SK-N-SH (cell line): ENCODE measurements at regions not wholly inside any gene's neighbourhood (a gene's known extent, or its start where the extent isn't known, plus 50 kb on each side); places are given as distances from the start of the nearest gene placed in this dataset.

Experiments
- CTCF ChIA-PET: fragments of 300-600, 350-600 bp; formaldehyde crosslinking; extraction: SDS; loops from one replicate; lab custom pipeline; 2021; lab: Yijun Ruan, JAX
- POLR2A ChIA-PET: fragments of 350-600 bp; sonication (Branson Sonifier 250); formaldehyde crosslinking; extraction: SDS; loops from one replicate; lab custom pipeline; 2020; ENCODE audit warnings: antibody characterized with exemption, inconsistent platforms; lab: Yijun Ruan, JAX
- DNase-seq: peaks from one replicate; pipeline ENCODE4 v3.0.0; 2012
- H2AFZ ChIP-seq: fragments of 200-600 bp; sonication (generic); 2 replicates; pipeline ENCODE4 v1.8.1; 2016; ENCODE audit warnings: antibody characterized with exemption, mild to moderate bottlenecking, low read depth
- H3F3A ChIP-seq: fragments of 200-600 bp; sonication (generic); replicated peaks from 2 replicates; pipeline ENCODE3; 2016; ENCODE audit warnings: antibody characterized with exemption, mild to moderate bottlenecking; ENCODE audit not compliant: insufficient read depth
- H3K27ac ChIP-seq, 2 experiments: fragments of 200-500 bp in 1 of 2; fragments of 200-600 bp in 1 of 2; sonication (Bioruptor generic) in 1 of 2; sonication (generic), shearing (Covaris generic) in 1 of 2; 2 replicates each; pipeline versions ENCODE4 v1.5.1 to v1.6.1; 2014 to 2016; ENCODE audit warnings: low read depth in 2 of 2, inconsistent platforms in 1 of 2, low read length in 1 of 2, mild to moderate bottlenecking in 1 of 2, mixed read lengths in 1 of 2
- H3K27me3 ChIP-seq: fragments of 200-600 bp; sonication (generic), shearing (Covaris generic); 2 replicates; pipeline ENCODE4 v1.6.1; 2016; ENCODE audit warnings: mixed run types; ENCODE audit not compliant: insufficient read depth
- H3K36me3 ChIP-seq, 2 experiments: fragments of 200-500 bp in 1 of 2; fragments of 200-600 bp in 1 of 2; sonication (Bioruptor generic) in 1 of 2; sonication (generic) in 1 of 2; replicated peaks in 1 of 2; 2 replicates each; pipeline versions ENCODE3 to v1.5.1; 2014 to 2016; ENCODE audit warnings: low read length in 1 of 2, mild to moderate bottlenecking in 1 of 2; ENCODE audit not compliant: insufficient read depth in 2 of 2, control insufficient read depth in 1 of 2
- H3K4me1 ChIP-seq, 2 experiments: fragments of 200-500 bp in 1 of 2; fragments of 200-600 bp in 1 of 2; sonication (Bioruptor generic) in 1 of 2; sonication (generic), shearing (Covaris generic) in 1 of 2; 2 replicates each; pipeline versions ENCODE4 v1.5.1 to v1.6.1; 2014 to 2016; ENCODE audit warnings: low read depth in 1 of 2, low read length in 1 of 2, mixed run types in 1 of 2; ENCODE audit not compliant: insufficient read depth in 2 of 2, control insufficient read depth in 1 of 2
- H3K4me2 ChIP-seq: fragments of 200-600 bp; sonication (generic), shearing (Covaris generic); 2 replicates; pipeline ENCODE4 v1.6.1; 2017; ENCODE audit warnings: mixed run types
- H3K4me3 ChIP-seq, 2 experiments: fragments of 200-500 bp in 1 of 2; fragments of 200-600 bp in 1 of 2; sonication (Bioruptor generic) in 1 of 2; sonication (generic), shearing (Covaris generic) in 1 of 2; 2 replicates each; pipeline versions ENCODE4 v1.5.1 to v1.8.1; 2014 to 2016; ENCODE audit warnings: low read depth in 2 of 2, inconsistent platforms in 1 of 2, low read length in 1 of 2, mild to moderate bottlenecking in 1 of 2, mixed read lengths in 1 of 2, moderate library complexity in 1 of 2
- H3K79me2 ChIP-seq: fragments of 200-600 bp; sonication (generic); 2 replicates; pipeline ENCODE4 v1.8.1; 2017; ENCODE audit warnings: mild to moderate bottlenecking; ENCODE audit not compliant: insufficient read depth
- H3K9ac ChIP-seq: fragments of 200-600 bp; sonication (generic); 2 replicates; pipeline ENCODE4 v1.6.1; 2017; ENCODE audit warnings: mixed run types
- H3K9me2 ChIP-seq: fragments of 200-600 bp; sonication (generic); 2 replicates; pipeline ENCODE4 v1.6.1; 2017; ENCODE audit warnings: mixed run types
- H3K9me3 ChIP-seq: fragments of 200-600 bp; sonication (generic); 2 replicates; pipeline ENCODE4 v1.6.1; 2017; ENCODE audit warnings: mixed run types, mild to moderate bottlenecking, moderate library complexity
- H4K20me1 ChIP-seq: fragments of 200-600 bp; sonication (generic); 2 replicates; pipeline ENCODE4 v1.6.1; 2017; ENCODE audit warnings: mild to moderate bottlenecking, mixed run types; ENCODE audit not compliant: insufficient read depth
- ELF1 ChIP-seq: IDR thresholded peaks from 2 replicates; pipeline ENCODE4 v1.4.0; 2012
- EP300 ChIP-seq, 2 experiments: IDR thresholded peaks; 2 replicates each; pipeline versions ENCODE4 v1.4.0 to v1.6.1; 2012; ENCODE audit warnings: borderline replicate concordance in 1 of 2, low read depth in 1 of 2, low read length in 1 of 2
- FOSL2 ChIP-seq: IDR thresholded peaks from 2 replicates; pipeline ENCODE4 v1.4.0; 2012; ENCODE audit warnings: low read depth, mild to moderate bottlenecking, moderate library complexity, borderline replicate concordance
- FOXM1 ChIP-seq: IDR thresholded peaks from 2 replicates; pipeline ENCODE4 v1.4.0; 2012; ENCODE audit warnings: low read depth, mild to moderate bottlenecking
- GABPA ChIP-seq: IDR thresholded peaks from 2 replicates; pipeline ENCODE4 v1.4.0; 2012; ENCODE audit warnings: low read depth, mild to moderate bottlenecking
- RAD21 ChIP-seq: IDR thresholded peaks from 2 replicates; pipeline ENCODE4 v1.6.1; 2012; ENCODE audit warnings: mild to moderate bottlenecking, low read length
- RCOR1 ChIP-seq: fragments of 150-350 bp; IDR thresholded peaks from 2 replicates; pipeline ENCODE4 v1.6.1; 2017; ENCODE audit warnings: antibody characterized with exemption, low read length
- RXRA ChIP-seq: IDR thresholded peaks from 2 replicates; pipeline ENCODE4 v1.4.0; 2012; ENCODE audit warnings: low read depth, mild to moderate bottlenecking, borderline replicate concordance
- SIN3A ChIP-seq: IDR thresholded peaks from 2 replicates; pipeline ENCODE4 v1.6.1; 2012; ENCODE audit warnings: low read depth, mild to moderate bottlenecking, low read length, moderate library complexity, borderline replicate concordance
- TCF12 ChIP-seq: IDR thresholded peaks from 2 replicates; pipeline ENCODE4 v1.4.0; 2012
- TEAD4 ChIP-seq: IDR thresholded peaks from 2 replicates; pipeline ENCODE4 v1.4.0; 2012; ENCODE audit warnings: mild to moderate bottlenecking, borderline replicate concordance; ENCODE audit not compliant: insufficient read depth
- YY1 ChIP-seq: IDR thresholded peaks from 2 replicates; pipeline ENCODE4 v1.4.0; 2012; ENCODE audit warnings: low read depth, mild to moderate bottlenecking
- TF ChIP-seq, protein P1 (sequence below): IDR thresholded peaks from 2 replicates; pipeline ENCODE4 v1.6.1; 2012; ENCODE audit warnings: mild to moderate bottlenecking, low read depth, low read length, moderate library complexity
- TF ChIP-seq, protein P2 (sequence below): IDR thresholded peaks from 2 replicates; pipeline ENCODE4 v1.4.0; 2012; ENCODE audit warnings: low read depth, borderline replicate concordance
- TF ChIP-seq, protein P3 (sequence below): fragments of 150-350 bp; IDR thresholded peaks from 2 replicates; pipeline ENCODE4 v1.6.1; 2016; ENCODE audit warnings: mild to moderate bottlenecking, low read depth, low read length
- TF ChIP-seq, protein P4 (sequence below): fragments of 200-600 bp; sonication (generic); IDR thresholded peaks from 2 replicates; pipeline ENCODE4 v1.6.1; 2017; ENCODE audit warnings: antibody characterized with exemption, mild to moderate bottlenecking, moderate library complexity
- TF ChIP-seq, protein P5 (sequence below): IDR thresholded peaks from 2 replicates; pipeline ENCODE4; 2012

DNA sequence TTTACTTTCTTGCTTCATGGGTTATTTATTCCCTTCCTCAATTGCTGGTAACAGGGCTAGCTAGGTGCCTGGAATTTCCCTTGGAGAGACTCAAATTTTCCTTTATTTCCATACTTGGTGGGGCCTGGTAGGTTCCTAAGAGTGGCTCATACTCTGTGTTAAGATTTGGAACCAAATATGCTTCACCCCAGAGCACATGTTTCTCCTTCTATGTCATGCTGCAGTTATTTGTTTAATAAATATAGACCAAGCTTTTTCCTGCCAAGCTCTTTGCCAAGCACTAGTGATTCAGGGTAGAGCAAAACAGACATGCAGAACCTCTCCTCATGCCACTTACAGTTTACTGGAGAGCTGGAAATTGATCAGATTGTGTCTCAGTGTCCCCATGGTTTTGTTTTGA, 290.3 kb upstream of the SGCD start:
- POLR2A ChIA-PET: no interaction called here
- no peaks in the 10 kb centered on the region for H4K20me1 ChIP-seq
- TF ChIP-seq RXRA (no peak), GABPA (no peak), FOXM1 (no peak), ELF1 (no peak), TCF12 (no peak), TEAD4 (no peak), RAD21 (no peak), YY1 (no peak), FOSL2 (no peak), SIN3A (no peak), RCOR1 (no peak), EP300 (IDR thresholded peaks at IDR 0.05; ENCODE audit: borderline replicate concordance in 1 of 2, low read depth in 1 of 2, low read length in 1 of 2) (no peak)
- TF ChIP-seq, protein P1, sequence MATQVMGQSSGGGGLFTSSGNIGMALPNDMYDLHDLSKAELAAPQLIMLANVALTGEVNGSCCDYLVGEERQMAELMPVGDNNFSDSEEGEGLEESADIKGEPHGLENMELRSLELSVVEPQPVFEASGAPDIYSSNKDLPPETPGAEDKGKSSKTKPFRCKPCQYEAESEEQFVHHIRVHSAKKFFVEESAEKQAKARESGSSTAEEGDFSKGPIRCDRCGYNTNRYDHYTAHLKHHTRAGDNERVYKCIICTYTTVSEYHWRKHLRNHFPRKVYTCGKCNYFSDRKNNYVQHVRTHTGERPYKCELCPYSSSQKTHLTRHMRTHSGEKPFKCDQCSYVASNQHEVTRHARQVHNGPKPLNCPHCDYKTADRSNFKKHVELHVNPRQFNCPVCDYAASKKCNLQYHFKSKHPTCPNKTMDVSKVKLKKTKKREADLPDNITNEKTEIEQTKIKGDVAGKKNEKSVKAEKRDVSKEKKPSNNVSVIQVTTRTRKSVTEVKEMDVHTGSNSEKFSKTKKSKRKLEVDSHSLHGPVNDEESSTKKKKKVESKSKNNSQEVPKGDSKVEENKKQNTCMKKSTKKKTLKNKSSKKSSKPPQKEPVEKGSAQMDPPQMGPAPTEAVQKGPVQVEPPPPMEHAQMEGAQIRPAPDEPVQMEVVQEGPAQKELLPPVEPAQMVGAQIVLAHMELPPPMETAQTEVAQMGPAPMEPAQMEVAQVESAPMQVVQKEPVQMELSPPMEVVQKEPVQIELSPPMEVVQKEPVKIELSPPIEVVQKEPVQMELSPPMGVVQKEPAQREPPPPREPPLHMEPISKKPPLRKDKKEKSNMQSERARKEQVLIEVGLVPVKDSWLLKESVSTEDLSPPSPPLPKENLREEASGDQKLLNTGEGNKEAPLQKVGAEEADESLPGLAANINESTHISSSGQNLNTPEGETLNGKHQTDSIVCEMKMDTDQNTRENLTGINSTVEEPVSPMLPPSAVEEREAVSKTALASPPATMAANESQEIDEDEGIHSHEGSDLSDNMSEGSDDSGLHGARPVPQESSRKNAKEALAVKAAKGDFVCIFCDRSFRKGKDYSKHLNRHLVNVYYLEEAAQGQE: no peak
- TF ChIP-seq, protein P2, sequence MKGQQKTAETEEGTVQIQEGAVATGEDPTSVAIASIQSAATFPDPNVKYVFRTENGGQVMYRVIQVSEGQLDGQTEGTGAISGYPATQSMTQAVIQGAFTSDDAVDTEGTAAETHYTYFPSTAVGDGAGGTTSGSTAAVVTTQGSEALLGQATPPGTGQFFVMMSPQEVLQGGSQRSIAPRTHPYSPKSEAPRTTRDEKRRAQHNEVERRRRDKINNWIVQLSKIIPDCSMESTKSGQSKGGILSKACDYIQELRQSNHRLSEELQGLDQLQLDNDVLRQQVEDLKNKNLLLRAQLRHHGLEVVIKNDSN: no peak
- TF ChIP-seq, protein P3, sequence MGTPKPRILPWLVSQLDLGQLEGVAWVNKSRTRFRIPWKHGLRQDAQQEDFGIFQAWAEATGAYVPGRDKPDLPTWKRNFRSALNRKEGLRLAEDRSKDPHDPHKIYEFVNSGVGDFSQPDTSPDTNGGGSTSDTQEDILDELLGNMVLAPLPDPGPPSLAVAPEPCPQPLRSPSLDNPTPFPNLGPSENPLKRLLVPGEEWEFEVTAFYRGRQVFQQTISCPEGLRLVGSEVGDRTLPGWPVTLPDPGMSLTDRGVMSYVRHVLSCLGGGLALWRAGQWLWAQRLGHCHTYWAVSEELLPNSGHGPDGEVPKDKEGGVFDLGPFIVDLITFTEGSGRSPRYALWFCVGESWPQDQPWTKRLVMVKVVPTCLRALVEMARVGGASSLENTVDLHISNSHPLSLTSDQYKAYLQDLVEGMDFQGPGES: no peak
- TF ChIP-seq, protein P4, sequence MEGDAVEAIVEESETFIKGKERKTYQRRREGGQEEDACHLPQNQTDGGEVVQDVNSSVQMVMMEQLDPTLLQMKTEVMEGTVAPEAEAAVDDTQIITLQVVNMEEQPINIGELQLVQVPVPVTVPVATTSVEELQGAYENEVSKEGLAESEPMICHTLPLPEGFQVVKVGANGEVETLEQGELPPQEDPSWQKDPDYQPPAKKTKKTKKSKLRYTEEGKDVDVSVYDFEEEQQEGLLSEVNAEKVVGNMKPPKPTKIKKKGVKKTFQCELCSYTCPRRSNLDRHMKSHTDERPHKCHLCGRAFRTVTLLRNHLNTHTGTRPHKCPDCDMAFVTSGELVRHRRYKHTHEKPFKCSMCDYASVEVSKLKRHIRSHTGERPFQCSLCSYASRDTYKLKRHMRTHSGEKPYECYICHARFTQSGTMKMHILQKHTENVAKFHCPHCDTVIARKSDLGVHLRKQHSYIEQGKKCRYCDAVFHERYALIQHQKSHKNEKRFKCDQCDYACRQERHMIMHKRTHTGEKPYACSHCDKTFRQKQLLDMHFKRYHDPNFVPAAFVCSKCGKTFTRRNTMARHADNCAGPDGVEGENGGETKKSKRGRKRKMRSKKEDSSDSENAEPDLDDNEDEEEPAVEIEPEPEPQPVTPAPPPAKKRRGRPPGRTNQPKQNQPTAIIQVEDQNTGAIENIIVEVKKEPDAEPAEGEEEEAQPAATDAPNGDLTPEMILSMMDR: no peak
- TF ChIP-seq, protein P5, sequence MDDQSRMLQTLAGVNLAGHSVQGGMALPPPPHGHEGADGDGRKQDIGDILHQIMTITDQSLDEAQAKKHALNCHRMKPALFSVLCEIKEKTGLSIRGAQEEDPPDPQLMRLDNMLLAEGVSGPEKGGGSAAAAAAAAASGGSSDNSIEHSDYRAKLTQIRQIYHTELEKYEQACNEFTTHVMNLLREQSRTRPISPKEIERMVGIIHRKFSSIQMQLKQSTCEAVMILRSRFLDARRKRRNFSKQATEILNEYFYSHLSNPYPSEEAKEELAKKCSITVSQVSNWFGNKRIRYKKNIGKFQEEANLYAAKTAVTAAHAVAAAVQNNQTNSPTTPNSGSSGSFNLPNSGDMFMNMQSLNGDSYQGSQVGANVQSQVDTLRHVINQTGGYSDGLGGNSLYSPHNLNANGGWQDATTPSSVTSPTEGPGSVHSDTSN: no peak
- TF ChIP-seq, all 33 proteins: peak for 0
- H3K9me2 ChIP-seq: no peaks in the 10 kb centered on the region
- no peak overlapping the region for H3K27ac ChIP-seq
- no peaks in the 10 kb centered on the region for H3K27me3 ChIP-seq
- H3K9me3 ChIP-seq: no peaks in the 10 kb centered on the region
- no peaks in the 10 kb centered on the region for H3F3A ChIP-seq
- H3K4me1 ChIP-seq: no peaks in the 10 kb centered on the region; a peak in 1 of 4 replicates
- DNase-seq: no peak
- no peaks in the 10 kb centered on the region for H3K36me3 ChIP-seq
- no peak overlapping the region for H3K9ac ChIP-seq
- H3K4me2 ChIP-seq: no peak overlapping the region
- CTCF ChIA-PET: no interaction called here
- H3K4me3 ChIP-seq: no peak overlapping the region
- H2AFZ ChIP-seq: no peak overlapping the region
- no peaks in the 10 kb centered on the region for H3K79me2 ChIP-seq
